Esophagus squamous epithelium (tissue), 5 donors: ENCODE measurements at regions not wholly inside any gene's neighbourhood (a gene's known extent, or its start where the extent isn't known, plus 50 kb on each side); places are given as distances from the start of the nearest gene placed in this dataset.

Experiments used
- DNase-seq: peaks from one replicate; lab custom pipeline; 2025; lab: John Stamatoyannopoulos, UW
- H3K27ac ChIP-seq, 4 donors: fragments of 200-600 bp; sonication (generic); one replicate each; pipeline ENCODE4 v1.5.1; 2016 to 2019; ENCODE audit warnings: mild to moderate bottlenecking in 1 of 4
- H3K27me3 ChIP-seq, 4 donors: fragments of 200-600 bp; sonication (generic); 1 replicate in 3 of 4; 2 replicates in 1 of 4; pipeline versions ENCODE4 v1.5.1 to v1.6.0; 2017 to 2021; ENCODE audit warnings: antibody characterized with exemption in 1 of 4
- H3K36me3 ChIP-seq, 3 donors: fragments of 200-600 bp; sonication (generic); one replicate each; pipeline ENCODE4 v1.5.1; 2016 to 2019
- H3K4me1 ChIP-seq, 3 donors: fragments of 200-600 bp; sonication (generic); one replicate each; pipeline ENCODE4 v1.5.1; 2017 to 2019
- H3K4me3 ChIP-seq, 4 donors: fragments of 200-600 bp; sonication (generic); 1 replicate in 3 of 4; 2 replicates in 1 of 4; pipeline ENCODE4 v1.5.1; 2016 to 2019; ENCODE audit warnings: mild to moderate bottlenecking in 2 of 4, moderate library complexity in 1 of 4
- H3K9me3 ChIP-seq, 3 donors: fragments of 200-600 bp; sonication (generic); one replicate each; pipeline ENCODE4 v1.5.1; 2016 to 2019
- POLR2A ChIP-seq, 4 donors: fragments of 450-650 bp; IDR thresholded peaks; one replicate each; pipeline ENCODE4 v1.6.1; 2017; ENCODE audit warnings: antibody characterized with exemption in 4 of 4, mild to moderate bottlenecking in 4 of 4, moderate library complexity in 3 of 4
- WGBS, 2 donors: methylation state at CpG; one replicate each; pipeline ENCODE4 v1.1.5; 2018; 5-methylcytosine and 5-hydroxymethylcytosine counted together
- intact Hi-C: fragments of 100-400 bp; cut with DNase I; formaldehyde crosslinking; loops from one replicate; pipeline ENCODE4 v1.15.0; 2022
- TF ChIP-seq, protein P1 (sequence below), 6 experiments: fragments of 450-650 bp in 4 of 6; fragments of 200-600 bp in 2 of 6; sonication (generic) in 2 of 6; IDR thresholded peaks; one replicate each; pipeline ENCODE4 v1.5.1; 2016 to 2019; ENCODE audit warnings: antibody characterized with exemption in 6 of 6, mild to moderate bottlenecking in 4 of 6, moderate library complexity in 4 of 6
- donor health status: DM: yes; HTN: yes; CAD: no.

DNA sequence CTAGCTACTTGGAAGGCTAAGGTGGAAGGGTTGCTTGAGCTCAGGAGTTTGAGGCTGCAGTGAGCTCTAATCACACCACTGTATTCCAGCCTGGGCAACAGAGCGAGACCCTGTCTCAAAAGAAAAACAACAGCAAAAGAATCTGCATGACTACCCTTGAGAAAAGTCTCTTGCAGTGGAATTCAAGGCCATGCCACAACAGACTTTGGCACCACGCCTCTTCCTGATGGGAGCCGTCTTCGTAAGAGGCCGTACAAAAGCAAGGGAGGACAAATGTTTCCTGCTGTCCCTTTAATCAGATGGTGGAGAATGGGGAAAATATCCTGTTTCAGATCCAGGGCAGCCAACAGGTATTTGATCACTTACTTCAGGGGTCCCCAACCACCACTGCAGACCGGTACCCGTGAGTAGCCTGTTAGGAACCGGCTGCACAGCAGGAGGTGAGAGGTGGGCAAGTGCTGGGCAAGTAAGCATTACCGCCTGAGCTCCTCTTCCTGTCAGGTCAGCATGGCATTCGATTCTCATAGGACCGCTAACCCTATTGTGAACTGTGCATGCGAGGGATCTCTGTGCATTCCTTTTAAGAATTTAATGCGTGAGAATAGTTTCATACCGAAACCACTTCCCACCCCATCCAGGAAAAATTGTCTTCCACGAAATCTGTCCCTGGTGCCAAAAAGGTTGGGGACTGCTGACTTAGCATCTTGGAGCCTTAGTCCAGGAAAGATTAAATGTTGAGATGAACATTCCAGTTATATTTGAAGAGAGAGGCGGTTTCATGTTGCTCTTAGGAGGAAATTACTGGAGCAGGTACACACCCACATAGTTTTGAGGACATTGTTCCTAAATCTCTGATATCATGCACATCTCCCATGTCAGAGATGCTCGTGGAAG is 94.4 kb upstream of the XPO1 start:
- WGBS, 2 donors, result 74 to 81% methylated on average over 17 of the region's 17 CpGs
- no peaks in the 10 kb centered on the region for H3K9me3 ChIP-seq
- H3K36me3 ChIP-seq, result no peaks in the 10 kb centered on the region
- H3K4me1 ChIP-seq, result no peaks in the 10 kb centered on the region
- intact Hi-C loops, result no loop called here
- H3K27ac ChIP-seq, result no peak overlapping the region
- peak overlapping the region in 1 of 4 donors; percentile 7 for H3K4me3 ChIP-seq
- DNase-seq, result no peak
- H3K27me3 ChIP-seq, result no peaks in the 10 kb centered on the region
- no peak for TF ChIP-seq POLR2A (IDR thresholded peaks at IDR 0.05)
- TF ChIP-seq, protein P1, sequence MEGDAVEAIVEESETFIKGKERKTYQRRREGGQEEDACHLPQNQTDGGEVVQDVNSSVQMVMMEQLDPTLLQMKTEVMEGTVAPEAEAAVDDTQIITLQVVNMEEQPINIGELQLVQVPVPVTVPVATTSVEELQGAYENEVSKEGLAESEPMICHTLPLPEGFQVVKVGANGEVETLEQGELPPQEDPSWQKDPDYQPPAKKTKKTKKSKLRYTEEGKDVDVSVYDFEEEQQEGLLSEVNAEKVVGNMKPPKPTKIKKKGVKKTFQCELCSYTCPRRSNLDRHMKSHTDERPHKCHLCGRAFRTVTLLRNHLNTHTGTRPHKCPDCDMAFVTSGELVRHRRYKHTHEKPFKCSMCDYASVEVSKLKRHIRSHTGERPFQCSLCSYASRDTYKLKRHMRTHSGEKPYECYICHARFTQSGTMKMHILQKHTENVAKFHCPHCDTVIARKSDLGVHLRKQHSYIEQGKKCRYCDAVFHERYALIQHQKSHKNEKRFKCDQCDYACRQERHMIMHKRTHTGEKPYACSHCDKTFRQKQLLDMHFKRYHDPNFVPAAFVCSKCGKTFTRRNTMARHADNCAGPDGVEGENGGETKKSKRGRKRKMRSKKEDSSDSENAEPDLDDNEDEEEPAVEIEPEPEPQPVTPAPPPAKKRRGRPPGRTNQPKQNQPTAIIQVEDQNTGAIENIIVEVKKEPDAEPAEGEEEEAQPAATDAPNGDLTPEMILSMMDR (IDR thresholded peaks at IDR 0.05), result no peak

DNA sequence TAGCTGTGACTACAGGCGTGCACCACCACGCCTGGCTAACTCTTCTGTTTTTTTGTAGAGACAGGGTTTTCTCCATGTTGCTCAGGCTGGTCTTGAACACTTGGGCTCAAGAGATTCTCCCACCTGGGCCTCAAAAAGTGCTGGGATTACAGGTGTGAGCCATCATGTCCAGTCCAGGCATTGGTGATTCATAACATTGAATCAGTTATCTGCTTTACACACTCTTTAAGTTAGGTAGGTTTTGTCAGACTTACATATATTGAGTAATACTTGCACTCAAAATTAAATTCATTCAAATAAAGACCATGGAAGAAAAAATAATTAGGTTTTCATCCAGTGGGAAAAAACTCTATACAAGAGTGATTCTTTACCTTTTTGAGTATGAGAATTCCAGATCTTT is 93.2 kb upstream of the XPO1 start:
- DNase-seq, result no peak
- H3K27ac ChIP-seq, result no peak overlapping the region
- H3K4me3 ChIP-seq, result no peak overlapping the region
- intact Hi-C loops, result no loop called here
- no peaks in the 10 kb centered on the region for H3K27me3 ChIP-seq
- WGBS, 2 donors, result 95 to 100% methylated on average over 2 of the region's 2 CpGs
- no peaks in the 10 kb centered on the region for H3K36me3 ChIP-seq
- H3K4me1 ChIP-seq, result no peaks in the 10 kb centered on the region
- H3K9me3 ChIP-seq, result no peaks in the 10 kb centered on the region
- TF ChIP-seq, protein P1 (IDR thresholded peaks at IDR 0.05), result no peak
- no peak for TF ChIP-seq POLR2A (IDR thresholded peaks at IDR 0.05)

DNA sequence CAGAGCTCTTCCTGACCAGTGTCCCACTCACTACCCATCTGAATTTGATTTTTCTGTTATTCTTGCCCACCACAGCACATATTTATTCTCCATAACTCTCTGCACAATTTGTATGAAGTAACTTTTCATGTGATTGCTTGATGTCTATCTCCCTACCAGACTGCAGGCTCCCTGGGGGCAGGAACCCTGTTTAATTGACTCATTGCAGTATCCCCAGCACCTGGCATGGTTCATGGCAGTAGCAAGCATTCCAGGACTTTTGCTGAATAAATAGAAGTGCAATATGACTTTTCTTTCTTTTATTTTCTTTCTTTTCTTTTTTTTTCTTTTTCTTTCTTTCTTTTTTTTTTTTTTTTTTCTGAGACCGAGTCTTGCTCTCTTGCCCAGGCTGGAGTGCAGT is 88.7 kb upstream of the XPO1 start:
- Histone ChIP-seq H3K4me3 (no peak overlapping the region), H3K27me3 (no peaks in the 10 kb centered on the region), H3K9me3 (no peaks in the 10 kb centered on the region), H3K36me3 (no peaks in the 10 kb centered on the region), H3K4me1 (no peaks in the 10 kb centered on the region), H3K27ac (no peak overlapping the region)
- intact Hi-C loops, result no loop called here
- no peak for DNase-seq
- no peak for TF ChIP-seq POLR2A (IDR thresholded peaks at IDR 0.05)
- TF ChIP-seq, protein P1 (IDR thresholded peaks at IDR 0.05), result no peak
- WGBS, 2 donors, result 58% methylated on average over 1 of the region's 1 CpG; no CpG with 5 or more reads in 1 of the 2 donors

DNA sequence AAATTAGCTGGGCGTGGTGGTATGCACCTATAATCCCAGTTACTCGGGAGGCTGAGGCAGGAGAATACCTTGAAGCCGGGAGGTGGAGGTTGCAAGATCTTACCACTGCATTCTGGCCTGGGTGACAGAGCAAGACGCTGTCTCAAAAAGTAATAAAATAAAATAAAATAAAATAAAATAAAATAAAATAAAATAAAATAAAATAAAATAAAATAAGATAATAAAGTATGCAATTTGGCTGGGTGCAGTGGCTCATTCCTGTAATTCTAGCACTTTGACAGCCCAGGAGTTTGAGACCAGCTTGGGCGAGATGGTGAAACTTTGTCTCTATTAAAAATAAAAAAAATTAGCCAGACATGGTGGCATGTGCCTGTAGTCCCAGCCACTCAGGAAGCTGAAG is 85.6 kb upstream of the XPO1 start:
- Histone ChIP-seq H3K27me3 (no peaks in the 10 kb centered on the region), H3K4me3 (no peak overlapping the region), H3K27ac (no peak overlapping the region), H3K36me3 (no peaks in the 10 kb centered on the region), H3K9me3 (no peaks in the 10 kb centered on the region), H3K4me1 (peaks cover 0 to 12% (median 0%) of the 10 kb centered on the region in 3 donors)
- TF ChIP-seq, protein P1 (IDR thresholded peaks at IDR 0.05), result no peak
- TF ChIP-seq POLR2A (IDR thresholded peaks at IDR 0.05), result no peak
- 85 to 95% methylated on average over 4 to 5 of the region's 5 CpGs for WGBS, 2 donors
- DNase-seq, result no peak
- intact Hi-C loops, result no loop called here
